ENCODE measurements at regions not wholly inside any gene's neighbourhood (a gene's known extent, or its start where the extent isn't known, plus 50 kb on each side); places are given as distances from the start of the nearest gene placed in this dataset.

DNA sequence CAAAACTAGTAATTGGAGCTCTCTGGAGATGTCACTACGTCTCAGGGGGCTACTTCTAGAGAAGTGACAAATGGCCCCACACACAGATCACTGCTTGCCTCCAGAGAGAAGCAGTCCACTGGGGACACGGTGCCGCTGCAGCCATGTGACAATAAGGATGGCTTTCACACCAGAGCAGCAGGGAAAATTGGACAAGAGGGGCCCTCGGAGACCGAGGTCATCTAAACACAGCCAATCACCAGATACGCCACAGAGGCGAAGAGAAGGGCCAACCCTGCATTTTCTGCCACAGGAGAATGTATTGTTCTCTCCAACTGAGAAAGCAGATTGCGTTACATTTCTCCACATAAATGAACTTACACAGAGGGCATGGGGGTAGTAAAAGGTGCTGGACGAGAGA is 51.2 kb upstream of the TIAM1 start:
- 47 to 57% (median 55%) methylated on average over 9 of the region's 9 CpGs for WGBS, 3 donors
- H3K36me3 ChIP-seq (ENCODE audit: insufficient read depth in 1 of 2, low read depth in 1 of 2): no peaks in the 10 kb centered on the region
- DNase-seq (no peak), ATAC-seq (no peak)
- no peaks in the 10 kb centered on the region for H3K4me1 ChIP-seq
- no peaks in the 10 kb centered on the region for H3K27me3 ChIP-seq (ENCODE audit: insufficient read depth in 3 of 3, low read length in 2 of 3)
- H3K9me3 ChIP-seq: no peaks in the 10 kb centered on the region
- H3K27ac ChIP-seq: no peak overlapping the region
- intact Hi-C loops (cut with DNase I): no loop called here
- no peak overlapping the region for H3K4me3 ChIP-seq
- TF ChIP-seq, protein P1, sequence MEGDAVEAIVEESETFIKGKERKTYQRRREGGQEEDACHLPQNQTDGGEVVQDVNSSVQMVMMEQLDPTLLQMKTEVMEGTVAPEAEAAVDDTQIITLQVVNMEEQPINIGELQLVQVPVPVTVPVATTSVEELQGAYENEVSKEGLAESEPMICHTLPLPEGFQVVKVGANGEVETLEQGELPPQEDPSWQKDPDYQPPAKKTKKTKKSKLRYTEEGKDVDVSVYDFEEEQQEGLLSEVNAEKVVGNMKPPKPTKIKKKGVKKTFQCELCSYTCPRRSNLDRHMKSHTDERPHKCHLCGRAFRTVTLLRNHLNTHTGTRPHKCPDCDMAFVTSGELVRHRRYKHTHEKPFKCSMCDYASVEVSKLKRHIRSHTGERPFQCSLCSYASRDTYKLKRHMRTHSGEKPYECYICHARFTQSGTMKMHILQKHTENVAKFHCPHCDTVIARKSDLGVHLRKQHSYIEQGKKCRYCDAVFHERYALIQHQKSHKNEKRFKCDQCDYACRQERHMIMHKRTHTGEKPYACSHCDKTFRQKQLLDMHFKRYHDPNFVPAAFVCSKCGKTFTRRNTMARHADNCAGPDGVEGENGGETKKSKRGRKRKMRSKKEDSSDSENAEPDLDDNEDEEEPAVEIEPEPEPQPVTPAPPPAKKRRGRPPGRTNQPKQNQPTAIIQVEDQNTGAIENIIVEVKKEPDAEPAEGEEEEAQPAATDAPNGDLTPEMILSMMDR (IDR thresholded peaks at IDR 0.05): no peak

DNA sequence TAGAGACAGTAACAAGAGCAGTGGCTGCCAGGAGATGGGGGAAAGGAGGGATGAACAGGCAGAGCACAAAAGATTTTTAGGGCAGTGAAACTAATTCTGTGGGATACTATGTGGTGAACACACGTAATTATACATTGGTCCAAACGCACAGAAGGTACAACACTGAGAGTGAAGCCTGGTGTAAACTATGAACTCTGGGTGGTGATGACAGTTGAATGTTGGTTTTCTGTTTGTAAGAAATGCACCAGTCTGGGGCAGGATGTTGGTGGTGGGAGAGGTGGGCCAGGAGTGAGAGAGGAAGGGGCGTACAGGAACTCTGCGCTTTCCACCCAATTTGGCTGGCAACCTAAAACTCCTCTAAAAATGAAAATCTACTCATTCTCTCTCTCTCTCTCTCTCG is 50.2 kb upstream of the TIAM1 start:
- ATAC-seq (no peak), DNase-seq (no peak)
- Histone ChIP-seq H3K36me3 (ENCODE audit: insufficient read depth in 1 of 2, low read depth in 1 of 2) (no peaks in the 10 kb centered on the region), H3K9me3 (no peaks in the 10 kb centered on the region), H3K4me1 (no peaks in the 10 kb centered on the region), H3K27ac (no peak overlapping the region), H3K27me3 (ENCODE audit: insufficient read depth in 3 of 3, low read length in 2 of 3) (no peaks in the 10 kb centered on the region), H3K4me3 (no peak overlapping the region)
- 79 to 89% (median 81%) methylated on average over 4 to 5 of the region's 5 CpGs for WGBS, 3 donors
- intact Hi-C loops (cut with DNase I): no loop called here
- TF ChIP-seq, protein P1 (IDR thresholded peaks at IDR 0.05): no peak
